ENCODE measurements at regions not wholly inside any gene's neighbourhood (a gene's known extent, or its start where the extent isn't known, plus 50 kb on each side); places are given as distances from the start of the nearest gene placed in this dataset.
A peak's percentile ranks its signal among the peaks of the same experiment; 100 is the strongest.

GRCh38 chr2:467892-468647, 180.2 kb upstream of the ALKAL2 start:
- Mint-ChIP-seq H3K4me3 (peak overlapping the region; percentile 83 to 85), H3K36me3 (peaks cover 0 to 6% of the 10 kb centered on the region in 2 donors), H3K9me3 (peaks cover 0 to 4% of the 10 kb centered on the region in 2 donors), H3K27me3 (peaks cover 21 to 27% of the 10 kb centered on the region in 2 donors), H3K27ac (no peak overlapping the region), H3K4me1 (peaks cover 17 to 41% of the 10 kb centered on the region in 2 donors)
- DNase-seq, result no peak
- peak; percentile 16 to 19 for ATAC-seq (replicated peaks)

GRCh38 chr2:467543-467891, 179.6 kb upstream of the ALKAL2 start:
- DNase-seq (no peak), ATAC-seq (replicated peaks) (no peak)
- peak overlapping the region; percentile 83 to 85 for H3K4me3 Mint-ChIP-seq
- H3K27me3 Mint-ChIP-seq, result peaks cover 21 to 27% of the 10 kb centered on the region in 2 donors
- H3K9me3 Mint-ChIP-seq, result peaks cover 0 to 1% of the 10 kb centered on the region in 2 donors
- peak overlapping the region; percentile 1 for H3K27ac Mint-ChIP-seq
- H3K36me3 Mint-ChIP-seq, result peaks cover 0 to 3% of the 10 kb centered on the region in 2 donors
- H3K4me1 Mint-ChIP-seq, result peaks cover 17 to 41% of the 10 kb centered on the region in 2 donors

GRCh38 chr2:467101-467500, 179.2 kb upstream of the ALKAL2 start:
- Mint-ChIP-seq H3K27me3 (peaks cover 21 to 27% of the 10 kb centered on the region in 2 donors), H3K9me3 (peaks cover 0 to 1% of the 10 kb centered on the region in 2 donors), H3K4me3 (no peak overlapping the region), H3K27ac (no peak overlapping the region), H3K36me3 (peaks cover 0 to 3% of the 10 kb centered on the region in 2 donors), H3K4me1 (peaks cover 17 to 41% of the 10 kb centered on the region in 2 donors)
- ATAC-seq (replicated peaks), result no peak
- DNase-seq, result no peak

- Mint-ChIP-seq H3K27ac (peak overlapping the region; percentile 81), H3K4me3 (no peak overlapping the region), H3K36me3 (peaks cover 0 to 3% of the 10 kb centered on the region in 2 donors), H3K9me3 (peaks cover 0 to 3% of the 10 kb centered on the region in 2 donors), H3K4me1 (peaks cover 33 to 60% of the 10 kb centered on the region in 2 donors), H3K27me3 (peaks cover 21 to 27% of the 10 kb centered on the region in 2 donors)
- DNase-seq, result peak; percentile 64
- ATAC-seq (replicated peaks), result peak; percentile 78 to 79
These were observed 176.8 kb upstream of the ALKAL2 start for GRCh38 chr2:464562-465309.

- Mint-ChIP-seq H3K9me3 (peaks cover 0 to 5% of the 10 kb centered on the region in 2 donors), H3K36me3 (peaks cover 0 to 7% of the 10 kb centered on the region in 2 donors), H3K4me3 (peak overlapping the region; percentile 47 to 71), H3K27ac (peak overlapping the region; percentile 92), H3K27me3 (no peaks in the 10 kb centered on the region), H3K4me1 (peaks cover 48 to 68% of the 10 kb centered on the region in 2 donors)
- DNase-seq, result peak; percentile 75
- peak; percentile 89 to 93 for ATAC-seq (replicated peaks)
These were observed 173.0 kb upstream of the ALKAL2 start for GRCh38 chr2:460861-461260.

- Mint-ChIP-seq H3K27ac (peak overlapping the region; percentile 68), H3K36me3 (peaks cover 0 to 7% of the 10 kb centered on the region in 2 donors), H3K4me1 (peaks cover 49 to 70% of the 10 kb centered on the region in 2 donors)
These were observed 172.0 kb upstream of the ALKAL2 start for GRCh38 chr2:459931-460330.

GRCh38 chr2:458425-458815, 170.5 kb upstream of the ALKAL2 start:
- Mint-ChIP-seq H3K27me3 (no peaks in the 10 kb centered on the region), H3K4me1 (peaks cover 56 to 72% of the 10 kb centered on the region in 2 donors), H3K4me3 (no peak overlapping the region), H3K36me3 (peaks cover 0 to 4% of the 10 kb centered on the region in 2 donors), H3K9me3 (peaks cover 0 to 4% of the 10 kb centered on the region in 2 donors), H3K27ac (no peak overlapping the region)
- DNase-seq (no peak), ATAC-seq (replicated peaks) (no peak)

More at GRCh38 chr2:459931-460330, 172.0 kb upstream of the ALKAL2 start:
- Mint-ChIP-seq H3K27me3 (no peaks in the 10 kb centered on the region), H3K9me3 (peaks cover 0 to 5% of the 10 kb centered on the region in 2 donors), H3K4me3 (no peak overlapping the region)
- ATAC-seq (replicated peaks) (no peak), DNase-seq (no peak)

GRCh38 chr2:457792-458424, 170.0 kb upstream of the ALKAL2 start:
- Mint-ChIP-seq H3K36me3 (peaks cover 0 to 4% of the 10 kb centered on the region in 2 donors), H3K4me1 (peaks cover 61 to 77% of the 10 kb centered on the region in 2 donors), H3K27me3 (no peaks in the 10 kb centered on the region), H3K9me3 (peaks cover 0 to 4% of the 10 kb centered on the region in 2 donors), H3K4me3 (no peak overlapping the region), H3K27ac (peak overlapping the region; percentile 78)
- ATAC-seq (replicated peaks) (no peak), DNase-seq (no peak)

GRCh38 chr2:457262-457661, 169.4 kb upstream of the ALKAL2 start:
- Mint-ChIP-seq H3K4me1 (peaks cover 64 to 81% of the 10 kb centered on the region in 2 donors), H3K36me3 (peaks cover 0 to 4% of the 10 kb centered on the region in 2 donors), H3K27me3 (no peaks in the 10 kb centered on the region), H3K9me3 (peaks cover 0 to 4% of the 10 kb centered on the region in 2 donors), H3K4me3 (no peak overlapping the region), H3K27ac (peak overlapping the region; percentile 37)
- no peak for DNase-seq
- peak in 1 of 2 donors; percentile 15 for ATAC-seq (replicated peaks)

- Mint-ChIP-seq H3K9me3 (peaks cover 0 to 2% of the 10 kb centered on the region in 2 donors), H3K27me3 (no peaks in the 10 kb centered on the region), H3K4me1 (peaks cover 59 to 70% of the 10 kb centered on the region in 2 donors), H3K27ac (no peak overlapping the region), H3K4me3 (no peak overlapping the region), H3K36me3 (peaks cover 0 to 4% of the 10 kb centered on the region in 2 donors)
- DNase-seq (no peak), ATAC-seq (replicated peaks) (no peak)
These were observed 168.0 kb upstream of the ALKAL2 start for GRCh38 chr2:455913-456312.

- H3K4me3 Mint-ChIP-seq, result peak overlapping the region; percentile 60 to 73
- DNase-seq (no peak), ATAC-seq (replicated peaks) (peak; percentile 58 to 74)
- no peaks in the 10 kb centered on the region for H3K27me3 Mint-ChIP-seq
- peak overlapping the region; percentile 73 for H3K27ac Mint-ChIP-seq
- H3K9me3 Mint-ChIP-seq, result peaks cover 0 to 2% of the 10 kb centered on the region in 2 donors
- peaks cover 53 to 63% of the 10 kb centered on the region in 2 donors for H3K4me1 Mint-ChIP-seq
- peaks cover 0 to 4% of the 10 kb centered on the region in 2 donors for H3K36me3 Mint-ChIP-seq
These were observed 167.3 kb upstream of the ALKAL2 start for GRCh38 chr2:455015-455705.

GRCh38 chr2:453132-453531, 165.2 kb upstream of the ALKAL2 start:
- ATAC-seq (replicated peaks), result peak; percentile 92
- peaks cover 44 to 54% of the 10 kb centered on the region in 2 donors for H3K4me1 Mint-ChIP-seq
- peak overlapping the region; percentile 25 for H3K27ac Mint-ChIP-seq
- H3K27me3 Mint-ChIP-seq, result no peaks in the 10 kb centered on the region
- peak overlapping the region in 1 of 2 donors; percentile 60 for H3K4me3 Mint-ChIP-seq
- peaks cover 0 to 2% of the 10 kb centered on the region in 2 donors for H3K9me3 Mint-ChIP-seq
- H3K36me3 Mint-ChIP-seq, result peaks cover 0 to 3% of the 10 kb centered on the region in 2 donors
- peak; percentile 38 for DNase-seq

- Mint-ChIP-seq H3K27ac (no peak overlapping the region), H3K36me3 (no peaks in the 10 kb centered on the region), H3K27me3 (no peaks in the 10 kb centered on the region), H3K9me3 (peaks cover 0 to 2% of the 10 kb centered on the region in 2 donors), H3K4me3 (peak overlapping the region in 1 of 2 donors; percentile 6), H3K4me1 (peaks cover 39 to 54% of the 10 kb centered on the region in 2 donors)
- DNase-seq (no peak), ATAC-seq (replicated peaks) (no peak)
These were observed 163.6 kb upstream of the ALKAL2 start for GRCh38 chr2:451495-451894.
